ENCODE measurements at regions not wholly inside any gene's neighbourhood (a gene's known extent, or its start where the extent isn't known, plus 50 kb on each side); places are given as distances from the start of the nearest gene placed in this dataset.

GRCh38 chr16:6672507-6672906 lies 660.1 kb upstream of the RBFOX1 start:
- intact Hi-C loops (cut with micrococcal nuclease) = no loop called here
- H3K36me3 ChIP-seq (ENCODE audit: control insufficient read depth in 1 of 2, insufficient read depth in 2 of 2, low read length in 2 of 2) = no peaks in the 10 kb centered on the region
- ATAC-seq = no peak
- H3K27ac ChIP-seq (ENCODE audit: low read depth, low read length) = no peak overlapping the region
- ChIA-PET CTCF (no interaction called here), RAD21 (ENCODE audit: low non-redundant PET in 1 of 2, low total read pairs in 2 of 2, uncharacterized antibody in 2 of 2, unreplicated experiment in 2 of 2) (no interaction called here), POLR2A (no interaction called here)
- no peak overlapping the region for H3K4me2 ChIP-seq (ENCODE audit: low read length)
- no peaks in the 10 kb centered on the region for H3K9me2 ChIP-seq (ENCODE audit: insufficient read depth)
- H2AFZ ChIP-seq (ENCODE audit: low read depth, low read length, poor library complexity, severe bottlenecking) = no peak overlapping the region
- no TSS peak for BruUV-seq (replicated peaks)
- H3K9me3 ChIP-seq (ENCODE audit: control insufficient read depth in 1 of 2, insufficient read depth in 1 of 2, low read depth in 1 of 2, low read length in 2 of 2) = no peaks in the 10 kb centered on the region
- no peaks in the 10 kb centered on the region for H3K79me2 ChIP-seq (ENCODE audit: insufficient read depth, low read length)
- no peak for TF ChIP-seq ZFX (IDR thresholded peaks at IDR 0.05)
- H3K4me1 ChIP-seq (ENCODE audit: control insufficient read depth in 1 of 2, insufficient read depth in 2 of 2, low read length in 2 of 2) = no peaks in the 10 kb centered on the region
- no peaks in the 10 kb centered on the region for H4K20me1 ChIP-seq (ENCODE audit: insufficient read depth)
- H3K27me3 ChIP-seq (ENCODE audit: insufficient read depth, low read length) = no peaks in the 10 kb centered on the region
- DNase-seq (ENCODE audit: low read depth, low spot score) = no peak
- H3K9ac ChIP-seq (ENCODE audit: low read length) = no peak overlapping the region
- H3K4me3 ChIP-seq (replicated peaks in 1 of 2; ENCODE audit: low read depth in 1 of 2, low read length in 2 of 2) = no peak overlapping the region

DNA sequence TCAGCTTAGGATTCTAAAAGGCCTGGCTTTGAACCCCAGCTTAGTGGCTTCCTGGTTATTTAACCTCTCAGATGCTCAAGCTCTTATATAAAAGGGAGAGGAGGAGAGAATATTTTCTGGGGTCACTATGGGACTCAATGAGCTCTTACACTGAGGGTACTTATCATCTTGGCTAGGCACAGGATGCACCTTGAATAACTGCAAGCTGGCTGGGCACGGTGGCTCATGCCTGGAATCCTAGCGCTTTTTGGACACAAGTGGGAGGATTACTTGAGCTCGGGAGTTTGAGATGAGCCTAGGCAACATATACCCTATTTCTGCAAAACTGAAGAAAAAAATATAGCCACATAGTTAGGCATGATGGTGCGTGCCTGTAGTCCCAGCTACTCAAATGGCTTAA lies 665.3 kb upstream of the RBFOX1 start:
- no peak overlapping the region for H3K4me3 ChIP-seq (replicated peaks in 1 of 2; ENCODE audit: low read depth in 1 of 2, low read length in 2 of 2)
- H3K36me3 ChIP-seq (ENCODE audit: control insufficient read depth in 1 of 2, insufficient read depth in 2 of 2, low read length in 2 of 2) = no peaks in the 10 kb centered on the region
- no peaks in the 10 kb centered on the region for H3K9me3 ChIP-seq (ENCODE audit: control insufficient read depth in 1 of 2, insufficient read depth in 1 of 2, low read depth in 1 of 2, low read length in 2 of 2)
- H4K20me1 ChIP-seq (ENCODE audit: insufficient read depth) = no peaks in the 10 kb centered on the region
- H3K9ac ChIP-seq (ENCODE audit: low read length) = no peak overlapping the region
- no peak overlapping the region for H3K27ac ChIP-seq (ENCODE audit: low read depth, low read length)
- no peaks in the 10 kb centered on the region for H3K4me1 ChIP-seq (ENCODE audit: control insufficient read depth in 1 of 2, insufficient read depth in 2 of 2, low read length in 2 of 2)
- H3K9me2 ChIP-seq (ENCODE audit: insufficient read depth) = no peaks in the 10 kb centered on the region
- intact Hi-C loops (cut with micrococcal nuclease) = no loop called here
- POLR2A ChIA-PET = no interaction called here
- H3K79me2 ChIP-seq (ENCODE audit: insufficient read depth, low read length) = no peaks in the 10 kb centered on the region
- DNase-seq (ENCODE audit: low read depth, low spot score) (no peak), ATAC-seq (no peak)
- RAD21 ChIA-PET (ENCODE audit: low non-redundant PET in 1 of 2, low total read pairs in 2 of 2, uncharacterized antibody in 2 of 2, unreplicated experiment in 2 of 2) = no interaction called here
- TF ChIP-seq REST (IDR thresholded peaks at IDR 0.05; ENCODE audit: low read depth) = no peak
- TF ChIP-seq YY1 (IDR thresholded peaks at IDR 0.05; ENCODE audit: extremely low read depth, insufficient replicate concordance, low read depth, low read length) = no peak
- TF ChIP-seq ZNF274 (IDR thresholded peaks at IDR 0.05; ENCODE audit: low read depth, low read length) = no peak
- TF ChIP-seq EZH2 (IDR thresholded peaks at IDR 0.05) = no peak
- no peak for TF ChIP-seq CBX3 (IDR thresholded peaks at IDR 0.05; ENCODE audit: low read depth)
- no peak for TF ChIP-seq RAD21 (IDR thresholded peaks at IDR 0.05; ENCODE audit: low read depth)
- no peak for TF ChIP-seq POLR2A (IDR thresholded peaks at IDR 0.05; ENCODE audit: borderline replicate concordance, extremely low read depth, insufficient read depth, insufficient read length)
- TF ChIP-seq FOSL1 (IDR thresholded peaks at IDR 0.05; ENCODE audit: low read depth) = no peak
- TF ChIP-seq, protein P1, sequence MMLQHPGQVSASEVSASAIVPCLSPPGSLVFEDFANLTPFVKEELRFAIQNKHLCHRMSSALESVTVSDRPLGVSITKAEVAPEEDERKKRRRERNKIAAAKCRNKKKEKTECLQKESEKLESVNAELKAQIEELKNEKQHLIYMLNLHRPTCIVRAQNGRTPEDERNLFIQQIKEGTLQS (IDR thresholded peaks at IDR 0.05) = no peak
- TF ChIP-seq EGR1 (IDR thresholded peaks at IDR 0.05; ENCODE audit: low read depth) = no peak
- TF ChIP-seq ELF1 (IDR thresholded peaks at IDR 0.05; ENCODE audit: borderline replicate concordance, low read depth) = no peak
- TF ChIP-seq SRF (IDR thresholded peaks at IDR 0.05; ENCODE audit: low read depth) = no peak
- TF ChIP-seq CTCF (IDR thresholded peaks at IDR 0.05 in 2 of 3, conservative IDR thresholded peaks at IDR 0.05 in 1 of 3; ENCODE audit: borderline replicate concordance in 1 of 3, insufficient read depth in 1 of 3, low read depth in 2 of 3, low read length in 2 of 3) = no peak
- TF ChIP-seq TCF7L2 (IDR thresholded peaks at IDR 0.05; ENCODE audit: borderline replicate concordance, extremely low read depth, insufficient read depth, insufficient read length) = no peak
- TF ChIP-seq ZFX (IDR thresholded peaks at IDR 0.05) = no peak
- no peaks in the 10 kb centered on the region for H3K27me3 ChIP-seq (ENCODE audit: insufficient read depth, low read length)
- CTCF ChIA-PET = no interaction called here
- H2AFZ ChIP-seq (ENCODE audit: low read depth, low read length, poor library complexity, severe bottlenecking) = no peak overlapping the region
- H3K4me2 ChIP-seq (ENCODE audit: low read length) = no peak overlapping the region
- no TSS peak for BruUV-seq (replicated peaks)
